ENCODE measurements at regions not wholly inside any gene's neighbourhood (a gene's known extent, or its start where the extent isn't known, plus 50 kb on each side); places are given as distances from the start of the nearest gene placed in this dataset.

DNA sequence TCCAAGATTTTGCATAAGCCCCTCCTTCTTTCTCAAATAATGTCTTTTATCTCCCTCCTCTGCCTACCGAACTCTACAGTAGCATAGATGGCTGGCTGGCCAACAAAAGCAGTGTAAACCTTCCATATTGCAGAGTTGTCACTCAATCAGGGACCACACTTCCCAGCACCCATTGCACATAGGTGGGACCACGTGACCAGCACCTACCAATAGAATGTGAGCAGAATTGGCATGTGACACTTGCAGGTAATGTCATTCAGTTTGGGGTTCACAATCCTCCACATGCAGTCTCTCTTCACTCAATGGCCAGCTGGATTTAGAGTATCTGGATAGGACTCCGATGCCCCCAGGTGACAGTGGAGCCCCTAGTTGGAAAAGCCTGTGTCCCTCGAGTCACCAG, 190.3 kb upstream of the CRY1 start:
- no peak for DNase-seq

- DNase-seq, result no peak
Observed at GRCh38 chr12:107284692-107285091, 191.3 kb upstream of the CRY1 start.

- no peak for DNase-seq
Observed at GRCh38 chr12:107287436-107288413, 194.4 kb upstream of the CRY1 start.

GRCh38 chr12:107288414-107289127, 195.2 kb upstream of the CRY1 start:
- DNase-seq, result no peak

DNA sequence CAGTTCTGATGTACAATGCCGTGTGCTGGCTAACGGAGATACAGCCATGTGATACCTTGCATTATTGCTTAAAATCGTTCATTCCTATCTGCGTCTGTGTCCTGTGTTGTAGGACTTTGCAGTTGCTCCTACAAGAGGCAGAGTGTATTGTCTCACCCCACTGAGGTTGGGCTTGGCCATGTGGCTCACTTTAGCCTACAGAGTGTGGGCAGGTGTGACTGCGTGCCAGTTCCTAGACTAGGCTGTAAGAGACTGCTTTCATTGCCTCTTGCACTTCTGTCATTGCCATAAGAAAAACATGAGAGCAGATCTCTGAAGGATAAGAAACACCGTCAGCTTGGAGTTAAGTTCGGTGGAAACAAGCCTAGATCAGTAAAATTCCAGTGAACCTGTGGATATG, 197.7 kb upstream of the CRY1 start:
- no peak for DNase-seq

DNA sequence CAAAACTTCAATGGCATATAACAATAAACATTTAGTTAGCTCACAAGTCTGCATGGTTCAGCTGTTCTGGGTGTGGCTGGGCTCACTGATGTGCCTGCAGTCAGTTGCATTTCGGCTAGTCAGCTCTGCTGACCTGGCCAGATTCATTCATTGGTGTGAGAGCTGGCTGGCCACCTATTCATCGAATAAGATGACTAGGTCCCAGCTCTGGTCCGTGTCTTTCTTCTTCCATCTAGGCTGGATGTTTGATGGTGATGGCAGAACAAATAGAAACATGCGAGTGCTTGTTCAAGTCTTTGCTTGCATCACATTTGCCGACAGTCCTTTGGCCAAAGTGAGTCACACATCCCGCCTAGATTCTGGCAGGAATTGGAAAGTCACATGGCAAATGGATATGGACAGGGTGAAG, 203.3 kb upstream of the CRY1 start:
- no peak for DNase-seq

DNA sequence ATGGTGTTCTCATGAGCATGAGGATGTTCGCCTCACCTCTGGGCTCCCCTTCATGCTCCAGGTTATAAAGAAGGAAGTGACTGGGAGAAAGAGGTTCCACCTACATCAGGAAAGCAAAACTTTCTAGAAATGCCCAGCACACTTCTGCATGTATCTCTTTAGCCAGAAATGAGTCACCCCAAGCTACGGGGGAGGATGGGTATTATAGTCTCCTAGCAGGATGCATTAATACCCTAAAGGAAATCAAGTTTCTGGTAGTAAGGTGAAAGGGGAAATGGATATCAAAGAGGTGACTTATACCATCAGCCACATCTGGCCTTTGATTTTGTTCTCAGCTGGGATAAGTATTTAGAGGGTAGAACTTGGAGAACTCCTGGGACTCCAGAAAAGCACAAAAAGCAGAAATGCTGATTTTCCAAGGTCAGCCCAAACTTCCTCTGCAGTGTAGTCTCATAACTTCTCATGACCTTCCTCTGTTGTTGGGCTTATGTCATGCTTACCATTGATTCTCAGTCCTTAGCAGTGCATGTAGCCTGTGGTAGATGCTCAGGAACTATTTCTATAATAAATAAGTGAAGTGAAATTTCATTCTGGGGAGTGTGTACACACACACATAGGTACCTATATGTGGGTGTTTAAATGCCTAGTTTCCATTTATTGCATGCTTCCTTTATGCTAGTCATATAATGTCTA, 209.4 kb upstream of the CRY1 start:
- DNase-seq, result no peak

DNA sequence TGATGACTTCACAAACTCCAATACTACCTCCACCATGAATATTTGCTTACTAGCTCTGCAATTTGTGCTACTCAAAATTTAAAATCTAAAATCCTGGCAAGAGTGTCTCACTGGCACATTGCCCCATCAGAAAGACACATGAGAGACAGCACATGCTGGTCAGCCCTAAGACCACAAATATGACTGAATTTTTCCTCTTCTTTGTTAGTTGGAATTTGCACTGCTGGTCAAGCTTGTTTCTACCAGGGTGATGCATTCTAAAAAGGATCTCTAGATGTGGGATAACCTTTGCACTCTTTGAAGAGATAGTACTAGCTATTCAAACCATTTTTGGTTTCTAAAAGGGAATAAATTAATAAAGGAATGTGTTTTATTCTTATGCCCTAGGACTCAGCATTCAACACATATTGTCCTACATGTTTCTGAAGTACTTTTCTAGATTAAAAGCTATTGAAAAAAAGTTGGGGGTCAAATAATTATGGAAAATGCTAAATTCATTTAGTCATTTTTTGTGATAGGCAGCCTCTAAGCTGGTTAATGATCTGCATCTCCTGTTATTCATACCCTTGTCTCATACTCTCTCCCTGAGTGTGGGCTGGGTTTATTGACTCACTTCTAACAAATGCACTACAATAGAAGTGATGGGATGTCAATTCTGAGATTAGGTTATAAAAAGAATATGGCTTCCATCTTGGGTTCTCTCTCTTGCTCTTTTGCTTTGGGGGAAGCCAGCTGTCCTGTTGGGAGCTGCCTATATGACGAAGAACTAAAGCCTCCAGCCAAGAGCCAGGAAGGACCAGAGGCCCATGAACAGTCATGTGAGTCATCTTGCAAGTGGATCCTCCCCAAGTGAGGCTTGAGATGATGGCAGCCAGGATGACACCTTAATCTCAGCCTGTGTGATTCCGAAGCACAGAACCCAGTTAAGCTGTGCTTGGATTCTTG, 211.5 kb upstream of the CRY1 start:
- no peak for DNase-seq

GRCh38 chr12:107306141-107306659, 212.9 kb upstream of the CRY1 start:
- no peak for DNase-seq

DNA sequence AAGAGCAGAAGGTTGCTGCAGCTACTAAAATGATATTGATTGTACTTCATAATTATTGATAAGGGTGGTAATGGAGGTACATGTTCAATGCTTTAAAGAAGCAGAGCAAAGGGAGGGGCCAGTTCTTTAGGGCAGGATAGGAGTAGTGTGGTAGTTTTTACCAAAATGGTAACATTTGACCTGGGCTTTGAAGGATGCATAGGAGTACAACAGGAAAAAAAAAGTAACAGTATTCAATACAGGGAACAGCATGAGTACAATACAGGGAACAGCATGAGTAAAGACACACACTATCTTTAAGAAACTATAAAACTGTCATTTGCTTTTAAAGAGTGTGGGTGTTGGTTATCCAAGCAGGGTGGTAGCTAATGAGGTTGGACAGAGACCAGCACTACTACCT, 215.0 kb upstream of the CRY1 start:
- DNase-seq, result no peak

DNA sequence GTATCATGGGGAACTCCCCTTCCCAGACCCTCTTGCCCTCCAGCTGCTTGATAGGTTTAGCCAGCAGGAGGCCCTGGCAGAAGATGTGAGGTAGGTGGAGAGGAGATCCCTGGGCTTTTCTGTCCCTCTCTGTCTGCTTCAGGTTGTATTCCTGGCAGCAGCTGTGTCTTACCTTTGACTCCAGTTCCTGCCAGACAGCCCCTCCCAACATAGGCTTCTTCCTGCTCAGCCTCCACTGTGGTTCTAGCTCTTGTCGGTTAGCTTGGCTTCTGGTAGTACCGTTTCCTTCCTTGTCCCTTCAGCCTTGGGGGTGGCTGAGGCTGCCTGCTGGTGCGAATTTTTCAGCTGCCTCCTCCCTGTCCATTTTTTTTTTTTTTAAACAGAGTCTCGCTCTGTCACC, 215.7 kb upstream of the CRY1 start:
- DNase-seq, result no peak

DNA sequence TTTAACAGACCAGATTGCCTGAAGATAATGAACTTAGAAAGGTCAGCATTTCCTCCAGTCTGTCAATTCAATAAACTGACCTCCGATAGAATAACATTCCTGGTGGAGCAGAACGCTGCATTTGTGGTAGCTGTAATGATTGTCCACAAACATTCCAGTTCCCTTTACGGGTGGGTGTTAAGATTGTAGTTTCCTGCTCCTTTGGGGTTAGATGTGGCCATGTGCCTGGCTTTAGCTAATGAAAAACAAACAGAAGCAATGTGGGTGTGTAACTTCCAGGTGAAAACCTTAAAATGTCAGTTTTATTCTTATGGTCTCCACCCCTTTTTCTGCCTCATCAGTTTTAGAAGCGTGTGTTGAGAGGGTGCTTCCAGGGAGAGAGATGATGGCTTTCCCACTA, 217.3 kb upstream of the CRY1 start:
- DNase-seq, result no peak

DNA sequence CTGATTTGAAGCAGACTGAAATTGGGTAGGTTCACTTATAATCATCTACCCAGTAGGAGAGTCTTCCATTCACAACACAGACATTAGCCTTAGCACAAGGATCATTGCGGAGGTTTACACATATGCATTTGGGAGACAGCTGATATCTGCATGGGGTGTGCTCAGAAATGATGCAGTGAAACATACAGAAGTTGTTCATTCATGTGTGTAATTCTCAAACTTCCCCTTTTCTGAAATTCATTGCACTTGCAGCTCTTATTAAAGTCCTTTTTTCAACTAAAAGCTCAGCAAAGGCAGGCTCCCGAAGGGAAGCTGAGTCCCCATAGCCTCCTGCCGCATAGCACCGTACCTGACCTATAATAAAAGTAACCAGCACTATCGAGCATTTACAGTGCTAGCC, 218.3 kb upstream of the CRY1 start:
- DNase-seq, result no peak

- peak; percentile 71 for DNase-seq
Observed at GRCh38 chr12:107317751-107318555, 224.6 kb upstream of the CRY1 start.

DNA sequence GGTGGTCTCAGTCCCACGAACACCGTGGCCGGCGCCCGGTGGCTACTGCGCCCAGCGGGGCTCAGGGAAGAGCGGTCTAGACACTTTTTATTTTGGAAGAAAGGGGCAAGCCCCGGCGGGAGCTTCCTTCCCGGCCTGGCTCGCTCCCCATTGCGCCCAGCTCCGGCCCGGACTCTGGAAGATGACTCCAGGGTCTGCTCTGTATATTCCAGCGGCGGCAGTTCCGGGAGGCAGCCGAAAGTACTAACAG, 225.1 kb upstream of the CRY1 start:
- no peak for DNase-seq

- DNase-seq, result no peak
Observed at GRCh38 chr12:107318806-107319532, 225.6 kb upstream of the CRY1 start.

- DNase-seq, result no peak
Observed at GRCh38 chr12:107319533-107320032, 226.2 kb upstream of the CRY1 start.

DNA sequence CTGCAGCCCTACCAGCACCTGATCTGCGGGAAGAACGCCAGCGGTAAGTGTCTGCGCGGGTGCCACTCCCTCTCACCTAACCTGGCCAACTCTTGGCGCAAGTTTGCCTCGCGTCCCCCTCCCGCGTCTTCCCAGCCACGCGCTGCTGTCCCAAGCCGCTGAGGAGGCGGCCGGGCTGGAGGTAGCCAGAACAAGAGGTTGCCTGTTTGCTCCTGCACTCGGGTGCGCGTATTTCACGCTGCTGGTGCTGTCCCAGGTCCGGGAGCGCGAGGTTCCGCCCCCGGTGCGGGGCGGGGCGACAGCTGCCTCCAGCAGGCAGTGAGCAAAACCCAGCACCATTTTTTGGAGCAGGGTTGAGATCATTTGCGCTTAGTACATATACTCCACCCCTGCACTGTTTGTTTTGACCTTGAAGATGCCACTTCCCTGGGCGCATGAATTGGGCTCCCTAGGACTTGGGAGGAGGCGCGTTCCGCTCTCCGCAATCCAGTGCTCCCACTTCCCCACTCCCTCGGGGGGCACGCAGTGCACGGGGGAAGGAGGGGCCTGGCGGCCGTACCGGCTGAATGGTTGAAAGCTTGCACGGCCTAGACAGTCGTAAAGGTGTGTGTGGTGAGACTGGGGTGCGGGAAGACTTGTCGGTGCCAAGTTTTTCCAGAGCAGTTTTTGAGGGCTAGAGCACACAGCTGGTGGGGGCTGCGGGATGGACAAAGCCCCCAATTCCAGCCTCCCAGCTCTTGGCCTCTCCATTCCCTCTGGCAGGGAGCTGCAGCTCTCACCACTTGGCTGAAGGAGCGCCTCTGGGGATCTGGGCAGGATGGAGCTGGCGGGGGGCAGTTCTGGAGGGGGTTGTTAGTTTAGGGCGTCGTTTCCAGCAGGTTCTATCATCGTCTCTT, 226.9 kb upstream of the CRY1 start:
- peak; percentile 65 for DNase-seq

GRCh38 chr12:107320929-107321631, 227.7 kb upstream of the CRY1 start:
- peak; percentile 54 for DNase-seq
